CD4-positive, alpha-beta T cell (primary cell): ENCODE measurements at regions not wholly inside any gene's neighbourhood (a gene's known extent, or its start where the extent isn't known, plus 50 kb on each side); places are given as distances from the start of the nearest gene placed in this dataset.

ENCODE experiments used
- ATAC-seq: fragments of 200-7000 bp; cut with Tn5 transposase; one replicate; pipeline ENCODE4 v1.10.0; 2022; ENCODE audit warnings: mild to moderate bottlenecking; ENCODE audit not compliant: poor library complexity
- CTCF ChIA-PET: fragments of 350-600 bp; sonication (Branson Sonifier 250); formaldehyde crosslinking; loops from one replicate; lab custom pipeline; 2021; ENCODE audit warnings: antibody characterized with exemption, inconsistent platforms; lab: Charles Lee
- POLR2A ChIA-PET: fragments of 350-600 bp; sonication (Branson Sonifier 250); formaldehyde crosslinking; loops from one replicate; lab custom pipeline; 2021; ENCODE audit warnings: antibody characterized with exemption, inconsistent platforms; lab: Charles Lee
- DNase-seq, 14 experiments: peaks; one replicate each; pipeline ENCODE4 v3.0.0-alpha.2; 2013 to 2020; ENCODE audit warnings: mixed read lengths in 2 of 14
- H3K27ac ChIP-seq, 2 donors: one replicate each; pipeline versions ENCODE4 v1.5.1 to v1.7.0; 2013; ENCODE audit warnings: low read length in 2 of 2, low read depth in 1 of 2, mild to moderate bottlenecking in 1 of 2
- H3K27me3 ChIP-seq, 2 experiments: 1 replicate in 1 of 2; 2 replicates in 1 of 2; pipeline versions ENCODE4 v1.6.1 to v1.7.0; 2013; ENCODE audit warnings: low read length in 2 of 2, control low read depth in 1 of 2, mild to moderate bottlenecking in 1 of 2, moderate library complexity in 1 of 2; ENCODE audit not compliant: insufficient read depth in 2 of 2, control insufficient read depth in 1 of 2
- H3K36me3 ChIP-seq: one replicate; pipeline ENCODE4 v1.6.1; 2013; ENCODE audit warnings: low read length, control low read depth; ENCODE audit not compliant: insufficient read depth
- H3K4me1 ChIP-seq: one replicate; pipeline ENCODE4 v1.6.1; 2013; ENCODE audit warnings: low read length, control low read depth; ENCODE audit not compliant: insufficient read depth
- H3K4me3 ChIP-seq: one replicate; pipeline ENCODE4 v1.5.1; 2013; ENCODE audit warnings: mild to moderate bottlenecking, low read length, moderate library complexity
- H3K9me3 ChIP-seq, 2 experiments: 1 replicate in 1 of 2; 2 replicates in 1 of 2; pipeline versions ENCODE4 v1.6.1 to v1.7.0; 2013; ENCODE audit warnings: low read length in 2 of 2, mild to moderate bottlenecking in 2 of 2, control low read depth in 1 of 2, moderate library complexity in 1 of 2; ENCODE audit not compliant: control insufficient read depth in 1 of 2, insufficient read depth in 1 of 2
- H3K27ac Mint-ChIP-seq: one replicate; pipeline ENCODE4 v1.8.0; 2020; ENCODE audit warnings: mixed read lengths
- H3K27me3 Mint-ChIP-seq: one replicate; pipeline ENCODE4 v1.8.0; 2021; ENCODE audit warnings: mixed read lengths
- H3K36me3 Mint-ChIP-seq: one replicate; pipeline ENCODE4 v1.8.0; 2021; ENCODE audit warnings: low read depth, mixed read lengths
- H3K4me1 Mint-ChIP-seq: one replicate; pipeline ENCODE4 v1.8.0; 2021; ENCODE audit warnings: low read depth, mixed read lengths
- H3K4me3 Mint-ChIP-seq: one replicate; pipeline ENCODE4 v1.8.0; 2020; ENCODE audit warnings: mild to moderate bottlenecking, mixed read lengths
- H3K9me3 Mint-ChIP-seq: one replicate; pipeline ENCODE4 v1.8.0; 2020; ENCODE audit warnings: mixed read lengths
- intact Hi-C, 2 experiments: fragments of 100-400 bp; cut with DNase I in 1 of 2; cut with micrococcal nuclease in 1 of 2; formaldehyde crosslinking; loops; one replicate each; pipeline versions ENCODE4 v1.15.1 to v1.9.0; 2023 to 2025; cut with DNase I, micrococcal nuclease
- TF ChIP-seq, protein P1 (sequence below): fragments of 200-600 bp; IDR thresholded peaks from one replicate; pipeline ENCODE4 v1.8.0; 2022; ENCODE audit warnings: antibody characterized with exemption, mild to moderate bottlenecking

DNA sequence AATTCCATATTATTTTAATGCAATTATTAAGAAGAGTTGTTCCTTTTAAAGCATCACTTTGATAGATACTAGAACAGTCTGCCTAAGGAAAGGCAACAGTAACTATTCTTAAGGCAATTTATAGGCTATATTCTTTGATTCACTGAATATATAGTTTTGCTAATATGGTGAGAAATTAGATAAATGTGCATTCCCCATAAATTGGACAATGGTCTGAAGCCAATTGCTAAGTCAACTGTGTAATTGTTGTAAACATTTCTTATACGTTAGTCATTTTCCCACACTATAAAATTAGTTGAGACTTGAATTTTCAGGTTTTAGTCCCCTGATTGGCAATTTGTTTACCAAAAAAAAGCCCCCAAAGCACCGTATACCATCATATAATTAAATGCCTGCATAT, 263.0 kb upstream of the NECTIN3 start:
- no peak for ATAC-seq
- no peak overlapping the region for H3K27ac ChIP-seq
- ChIA-PET POLR2A (no interaction called here), CTCF (no interaction called here)
- no peak overlapping the region for H3K27ac Mint-ChIP-seq
- H3K4me1 ChIP-seq, result no peaks in the 10 kb centered on the region
- no peaks in the 10 kb centered on the region for H3K4me1 Mint-ChIP-seq
- no peak overlapping the region for H3K4me3 Mint-ChIP-seq
- TF ChIP-seq, protein P1, sequence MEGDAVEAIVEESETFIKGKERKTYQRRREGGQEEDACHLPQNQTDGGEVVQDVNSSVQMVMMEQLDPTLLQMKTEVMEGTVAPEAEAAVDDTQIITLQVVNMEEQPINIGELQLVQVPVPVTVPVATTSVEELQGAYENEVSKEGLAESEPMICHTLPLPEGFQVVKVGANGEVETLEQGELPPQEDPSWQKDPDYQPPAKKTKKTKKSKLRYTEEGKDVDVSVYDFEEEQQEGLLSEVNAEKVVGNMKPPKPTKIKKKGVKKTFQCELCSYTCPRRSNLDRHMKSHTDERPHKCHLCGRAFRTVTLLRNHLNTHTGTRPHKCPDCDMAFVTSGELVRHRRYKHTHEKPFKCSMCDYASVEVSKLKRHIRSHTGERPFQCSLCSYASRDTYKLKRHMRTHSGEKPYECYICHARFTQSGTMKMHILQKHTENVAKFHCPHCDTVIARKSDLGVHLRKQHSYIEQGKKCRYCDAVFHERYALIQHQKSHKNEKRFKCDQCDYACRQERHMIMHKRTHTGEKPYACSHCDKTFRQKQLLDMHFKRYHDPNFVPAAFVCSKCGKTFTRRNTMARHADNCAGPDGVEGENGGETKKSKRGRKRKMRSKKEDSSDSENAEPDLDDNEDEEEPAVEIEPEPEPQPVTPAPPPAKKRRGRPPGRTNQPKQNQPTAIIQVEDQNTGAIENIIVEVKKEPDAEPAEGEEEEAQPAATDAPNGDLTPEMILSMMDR, result no peak
- H3K9me3 Mint-ChIP-seq, result no peaks in the 10 kb centered on the region
- intact Hi-C loops, result no loop called here
- no peaks in the 10 kb centered on the region for H3K9me3 ChIP-seq
- H3K4me3 ChIP-seq, result no peak overlapping the region
- H3K27me3 Mint-ChIP-seq, result peaks cover 19% of the 10 kb centered on the region
- no peaks in the 10 kb centered on the region for H3K27me3 ChIP-seq
- no peaks in the 10 kb centered on the region for H3K36me3 Mint-ChIP-seq
- no peaks in the 10 kb centered on the region for H3K36me3 ChIP-seq
- no peak for DNase-seq

DNA sequence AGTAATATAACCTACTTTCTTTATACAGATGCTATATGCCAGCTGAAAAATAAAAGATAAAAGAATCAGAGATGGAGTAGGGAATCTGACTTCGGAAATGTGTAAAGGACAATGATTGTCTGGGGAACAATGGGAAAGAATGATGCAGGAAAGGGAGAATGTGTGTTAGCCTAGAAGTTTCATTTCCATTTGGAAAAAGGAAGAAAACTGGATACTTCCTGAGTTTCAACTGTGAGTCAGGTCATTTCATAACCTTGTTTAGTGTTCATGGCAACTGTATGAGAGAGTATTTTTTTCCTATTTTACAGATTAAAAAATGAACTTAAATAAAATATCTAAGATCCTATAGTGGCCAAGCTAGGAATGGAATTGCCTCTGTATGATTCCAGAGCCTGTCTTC, 261.3 kb upstream of the NECTIN3 start:
- DNase-seq, result no peak
- Mint-ChIP-seq H3K27me3 (peaks cover 19% of the 10 kb centered on the region), H3K27ac (no peak overlapping the region), H3K4me1 (no peaks in the 10 kb centered on the region), H3K36me3 (no peaks in the 10 kb centered on the region), H3K9me3 (no peaks in the 10 kb centered on the region), H3K4me3 (no peak overlapping the region)
- H3K9me3 ChIP-seq, result no peaks in the 10 kb centered on the region
- no peaks in the 10 kb centered on the region for H3K4me1 ChIP-seq
- ChIA-PET CTCF (no interaction called here), POLR2A (no interaction called here)
- no peaks in the 10 kb centered on the region for H3K27me3 ChIP-seq
- H3K27ac ChIP-seq, result no peak overlapping the region
- no peaks in the 10 kb centered on the region for H3K36me3 ChIP-seq
- no peak for ATAC-seq
- intact Hi-C loops, result no loop called here
- TF ChIP-seq, protein P1, result no peak
- H3K4me3 ChIP-seq, result no peak overlapping the region

DNA sequence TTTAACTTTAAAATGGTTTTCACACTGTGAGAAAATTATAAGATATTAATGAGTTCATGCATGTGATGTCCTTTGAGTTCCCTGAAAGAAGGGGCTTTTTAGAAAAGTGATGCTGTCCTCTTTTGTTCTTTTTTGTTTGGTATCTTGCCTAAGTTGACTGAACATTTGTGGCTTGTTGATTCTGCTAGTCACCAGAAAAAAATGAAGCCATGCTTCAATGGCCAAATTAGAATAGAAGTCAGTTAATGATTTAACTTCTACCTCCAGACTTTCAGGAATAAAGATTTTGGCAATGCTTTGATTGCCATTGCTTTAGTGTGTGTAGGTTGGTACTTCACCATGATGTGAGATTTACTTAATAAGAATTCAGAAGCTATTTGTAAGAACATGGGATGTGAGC, 260.6 kb upstream of the NECTIN3 start:
- no peaks in the 10 kb centered on the region for H3K4me1 Mint-ChIP-seq
- Histone ChIP-seq H3K27me3 (no peaks in the 10 kb centered on the region), H3K4me1 (no peaks in the 10 kb centered on the region), H3K4me3 (no peak overlapping the region), H3K36me3 (no peaks in the 10 kb centered on the region), H3K27ac (no peak overlapping the region), H3K9me3 (no peaks in the 10 kb centered on the region)
- no peaks in the 10 kb centered on the region for H3K9me3 Mint-ChIP-seq
- H3K27me3 Mint-ChIP-seq, result peaks cover 19% of the 10 kb centered on the region
- intact Hi-C loops, result no loop called here
- ATAC-seq, result no peak
- POLR2A ChIA-PET, result no interaction called here
- H3K4me3 Mint-ChIP-seq, result no peak overlapping the region
- H3K27ac Mint-ChIP-seq, result no peak overlapping the region
- DNase-seq, result no peak
- CTCF ChIA-PET, result no interaction called here
- H3K36me3 Mint-ChIP-seq, result no peaks in the 10 kb centered on the region
- TF ChIP-seq, protein P1, result no peak
